Stimulated activated CD4-positive, alpha-beta T cell treated with anti-CD3 and anti-CD28 coated beads, Interleukin-12 subunit alpha, Interleukin-12 subunit beta, amount 100 ng/mL, for 4 hours (primary cell): ENCODE measurements at regions not wholly inside any gene's neighbourhood (a gene's known extent, or its start where the extent isn't known, plus 50 kb on each side); places are given as distances from the start of the nearest gene placed in this dataset.

Experiments used
- DNase-seq: peaks from one replicate; pipeline ENCODE4 v3.0.0-alpha.2; 2020

DNA sequence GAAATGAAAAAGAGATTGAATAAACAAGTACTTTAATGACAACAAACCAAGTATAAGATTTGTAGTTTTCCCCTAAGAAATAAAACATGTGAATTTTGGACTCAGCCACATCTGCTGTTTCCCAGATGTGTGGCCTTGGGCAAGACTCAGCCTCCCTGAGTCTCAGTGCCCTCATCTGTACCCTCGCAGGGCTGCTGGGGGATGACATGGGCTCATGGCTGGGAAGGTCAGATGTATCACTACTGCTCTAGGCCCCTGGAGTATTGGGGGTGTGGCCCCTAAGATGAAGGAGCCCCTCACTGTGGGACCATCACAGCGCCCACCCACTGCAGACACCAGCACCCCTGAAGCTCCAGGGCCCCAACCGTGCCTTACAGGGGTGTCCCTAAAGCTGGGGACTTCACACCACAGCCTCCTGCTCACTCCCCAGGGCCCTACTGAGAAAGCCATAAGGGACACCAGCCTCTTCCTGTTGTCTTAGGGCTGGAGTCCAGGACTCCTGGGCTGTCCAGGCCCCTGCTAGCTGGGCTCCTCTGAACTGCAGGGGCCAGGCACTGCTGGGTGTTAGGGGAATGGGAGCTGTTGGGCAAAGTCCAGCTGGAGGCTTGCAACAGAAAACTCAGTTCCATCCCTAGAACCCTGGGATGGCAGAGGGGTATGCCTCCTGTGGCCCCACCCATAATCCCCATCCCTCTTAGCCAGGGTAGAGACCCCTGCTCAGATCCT is 104.0 kb upstream of the WNT4 start:
- DNase-seq: no peak

DNA sequence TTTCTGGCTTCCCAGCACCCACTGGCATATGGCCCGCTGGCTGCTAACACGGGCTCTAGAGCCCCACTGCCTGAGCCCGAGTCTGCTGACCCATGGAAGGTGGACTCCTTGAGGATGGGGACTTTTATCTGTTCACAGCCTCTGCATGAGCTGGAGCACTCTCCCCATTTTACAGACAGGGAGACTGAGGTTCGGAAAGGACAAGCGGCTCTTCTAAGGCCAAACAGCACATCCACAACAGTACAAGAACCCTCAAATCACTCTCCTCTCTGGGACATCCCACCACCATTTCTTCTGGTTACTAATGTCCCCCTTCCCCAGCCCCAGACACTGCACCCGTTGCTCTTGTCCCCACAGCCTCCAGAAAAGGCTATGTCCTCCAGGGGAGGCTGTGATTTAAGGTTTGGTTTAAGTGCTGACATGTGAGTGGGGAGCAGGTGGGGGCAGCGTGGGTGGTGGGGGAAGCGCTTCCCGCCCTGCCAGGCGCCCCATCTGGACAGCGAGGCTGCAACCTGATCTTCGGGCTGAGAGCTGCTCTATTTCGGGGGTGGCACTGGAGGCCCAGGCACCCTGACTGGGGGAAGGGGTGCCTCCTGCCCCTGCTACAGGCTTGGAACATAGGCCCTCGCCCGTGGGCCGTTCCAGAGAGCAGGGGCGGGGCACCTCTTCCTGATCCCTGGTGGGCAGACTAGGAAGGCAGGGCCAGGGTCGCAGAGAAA is 104.8 kb upstream of the WNT4 start:
- no peak for DNase-seq

DNA sequence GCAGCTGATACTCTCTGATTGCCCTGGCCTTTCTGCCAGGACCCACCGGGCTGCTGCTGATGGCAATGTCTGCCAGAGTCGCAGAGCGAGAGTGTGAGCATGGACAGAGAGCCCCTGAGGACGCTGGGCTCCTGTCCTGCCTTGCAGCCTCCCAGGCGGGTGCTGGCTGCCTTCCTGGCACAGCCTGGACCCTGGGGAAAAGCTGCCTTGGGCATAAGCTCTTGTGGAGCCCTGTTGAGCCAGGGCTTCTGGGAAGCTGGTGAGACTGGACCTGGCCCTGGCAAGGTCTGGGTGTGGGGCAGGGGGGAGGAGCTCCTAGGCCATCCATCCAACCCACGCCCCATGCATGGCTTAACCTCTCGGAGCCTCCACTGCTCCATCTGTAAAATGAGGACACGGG is 105.8 kb upstream of the WNT4 start:
- DNase-seq: no peak

DNA sequence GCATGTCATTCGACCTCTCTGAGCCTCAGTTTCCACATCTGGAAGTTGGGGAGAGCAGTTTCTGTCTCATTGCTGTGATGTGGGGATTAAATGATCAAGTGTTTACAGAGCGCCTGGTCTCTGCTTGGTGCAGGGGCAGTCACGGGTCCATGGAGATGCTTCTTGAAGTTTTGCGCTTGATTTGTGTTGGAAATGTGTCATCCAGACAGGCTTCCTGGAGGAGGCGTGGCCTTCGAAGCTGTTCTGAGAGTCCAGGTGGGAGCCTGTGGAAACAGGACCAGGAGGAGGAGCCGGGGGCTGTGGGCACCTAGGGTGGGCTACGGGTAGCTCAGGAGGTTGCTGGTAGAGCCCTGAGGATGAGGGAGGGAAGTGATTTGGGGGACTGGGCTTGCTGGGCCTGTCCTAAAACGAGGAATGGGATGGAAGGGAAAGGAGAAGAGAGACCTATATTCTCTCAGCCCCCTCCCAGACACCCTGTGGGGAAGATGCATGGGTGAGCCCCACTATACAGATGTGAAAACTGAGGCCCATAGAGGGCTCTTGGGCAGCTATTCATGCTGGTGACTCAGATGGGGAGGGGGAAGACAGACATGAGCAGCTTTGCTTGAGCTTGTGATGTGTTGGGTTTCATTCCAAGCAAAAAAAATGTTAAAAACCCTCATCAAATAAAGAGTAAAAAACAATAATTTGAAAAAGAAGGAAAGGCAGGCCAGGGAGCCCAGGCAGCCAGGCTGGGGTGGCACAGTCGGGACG is 107.2 kb upstream of the WNT4 start:
- DNase-seq: no peak

DNA sequence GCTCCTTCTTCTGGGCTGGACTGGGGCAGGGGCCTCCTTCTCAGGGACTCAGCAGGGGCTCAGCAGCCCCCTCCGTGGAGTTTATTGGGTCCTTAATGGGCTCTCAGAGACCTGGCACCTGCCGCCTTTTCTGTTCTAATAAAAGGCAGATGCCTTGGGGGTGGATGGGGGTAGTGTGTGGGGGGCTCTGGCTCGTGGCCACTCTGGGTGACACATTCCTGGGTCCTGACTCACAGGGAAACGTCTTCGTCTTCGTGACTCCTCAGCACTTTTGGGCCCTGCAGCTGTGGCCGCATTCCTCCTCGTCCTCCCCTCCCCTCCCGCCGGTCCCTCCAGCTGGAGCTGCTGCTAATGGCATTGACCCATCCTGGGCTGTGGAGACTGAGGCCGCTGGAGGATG is 107.8 kb upstream of the WNT4 start:
- no peak for DNase-seq

DNA sequence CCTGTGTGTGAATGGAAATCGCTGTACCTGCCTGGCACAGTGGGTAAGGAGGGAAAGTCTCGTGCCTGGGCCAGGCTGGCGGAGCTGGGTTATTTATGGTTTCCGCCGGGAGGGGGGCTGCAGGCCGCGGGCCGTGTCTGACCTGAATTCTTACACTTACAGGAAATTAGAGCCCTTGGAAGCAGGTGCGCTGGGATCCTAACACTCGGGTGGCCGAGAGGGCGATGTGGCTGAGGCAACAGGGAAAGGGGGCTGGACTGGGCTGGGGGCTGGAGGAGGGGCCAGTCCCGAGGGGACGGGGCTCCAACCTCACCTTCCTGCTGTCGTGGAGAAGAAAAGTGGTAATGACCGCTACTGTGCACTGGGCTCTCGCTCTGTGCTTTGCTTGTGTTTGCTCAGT is 109.4 kb upstream of the WNT4 start:
- no peak for DNase-seq

DNA sequence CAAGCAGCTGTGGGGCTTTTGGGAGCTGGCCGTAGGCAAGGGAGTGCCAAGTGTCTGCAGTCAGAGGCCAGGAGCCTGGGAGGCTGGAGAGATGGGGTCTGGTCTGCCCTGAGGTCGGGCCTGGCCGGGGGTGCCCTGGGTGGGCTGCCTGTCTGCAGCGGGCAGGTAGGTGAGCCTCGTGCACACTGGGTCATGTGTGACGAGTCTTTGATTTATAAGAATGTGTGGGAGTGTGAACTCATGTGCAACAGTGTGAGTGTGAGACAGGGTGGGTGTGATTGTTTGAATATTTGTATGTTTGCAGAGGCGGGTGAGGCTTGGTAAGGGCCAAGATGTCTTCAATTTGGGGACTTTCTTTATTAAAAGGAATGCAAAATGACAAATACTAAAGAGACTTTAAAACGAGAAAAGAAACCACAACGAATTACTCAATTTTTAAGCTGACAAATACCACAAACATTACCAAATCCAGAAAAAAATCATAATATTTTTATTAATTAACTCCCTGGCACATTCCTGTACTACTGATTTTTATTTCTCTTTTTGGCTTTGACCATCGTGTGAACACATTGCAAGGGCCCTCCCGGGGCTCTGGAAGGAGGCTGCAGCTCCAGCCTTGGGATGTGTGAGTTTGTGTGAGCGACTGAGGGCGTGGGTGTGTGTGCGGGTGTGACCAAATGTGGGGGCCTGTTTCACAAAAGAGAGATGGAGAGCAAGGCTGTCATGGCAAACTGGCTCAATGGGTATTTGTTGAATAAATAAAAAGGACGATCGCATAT is 110.3 kb upstream of the WNT4 start:
- no peak for DNase-seq

DNA sequence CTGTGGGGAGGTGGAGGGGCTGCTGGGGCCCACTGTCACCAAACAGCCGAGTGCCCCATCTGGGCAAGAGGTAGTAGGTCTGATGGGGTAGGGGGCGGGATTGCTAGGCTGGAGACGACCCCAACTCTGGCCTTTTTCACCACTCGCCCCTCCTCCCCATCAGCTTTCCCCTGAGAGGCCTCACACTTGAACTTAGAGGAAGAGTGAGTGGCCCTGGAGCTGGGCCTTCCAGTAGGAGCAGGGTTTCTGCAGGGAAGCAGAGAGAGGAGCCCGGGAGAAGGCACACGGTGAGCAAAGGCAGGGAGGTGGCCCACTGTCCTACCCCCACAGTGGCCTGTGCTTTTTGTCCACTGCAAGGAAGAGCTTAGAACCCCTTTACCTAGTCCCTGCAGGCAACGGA is 111.9 kb upstream of the WNT4 start:
- DNase-seq: no peak

DNA sequence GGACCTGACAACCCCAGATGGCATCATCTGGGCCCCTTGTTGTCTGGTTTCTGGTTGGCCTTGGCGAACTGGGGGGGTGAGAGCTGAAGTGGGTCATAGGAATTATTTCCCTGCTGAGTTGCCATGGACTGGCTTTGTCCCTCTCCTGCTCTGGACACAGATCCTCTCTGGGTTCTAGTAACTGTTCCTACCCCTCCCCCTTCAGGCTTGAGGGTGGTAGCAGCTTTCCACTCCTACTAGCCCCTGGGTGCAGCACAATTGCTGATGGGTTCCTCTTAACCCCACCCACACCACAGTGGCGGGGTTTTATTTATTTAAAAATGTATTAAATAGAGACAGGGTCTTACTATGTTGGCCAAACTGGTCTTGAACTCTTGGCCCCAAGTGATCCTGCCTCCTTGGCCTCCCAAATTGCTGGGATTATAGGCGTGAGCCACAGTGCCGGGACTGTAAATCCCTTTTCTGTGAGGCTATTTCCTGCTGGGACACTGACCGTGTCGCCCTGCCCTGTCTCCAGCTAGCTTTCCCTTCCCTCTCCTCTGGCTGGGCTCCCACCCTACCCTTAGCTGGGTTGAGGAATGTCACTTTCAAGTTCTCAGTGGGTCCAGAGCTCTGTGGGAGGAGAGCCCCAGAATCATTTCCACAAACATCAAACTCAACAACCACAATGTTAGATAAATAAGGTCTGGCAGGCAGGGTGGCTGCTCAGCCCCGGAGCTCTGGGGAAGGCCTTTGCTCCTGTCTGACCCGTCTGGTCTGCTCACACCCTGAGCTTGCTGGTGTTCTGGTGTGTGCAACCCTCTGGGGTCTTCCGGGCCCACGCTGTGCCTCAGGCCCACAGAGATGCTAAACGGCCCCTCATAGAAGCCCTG is 112.7 kb upstream of the WNT4 start:
- no peak for DNase-seq

DNA sequence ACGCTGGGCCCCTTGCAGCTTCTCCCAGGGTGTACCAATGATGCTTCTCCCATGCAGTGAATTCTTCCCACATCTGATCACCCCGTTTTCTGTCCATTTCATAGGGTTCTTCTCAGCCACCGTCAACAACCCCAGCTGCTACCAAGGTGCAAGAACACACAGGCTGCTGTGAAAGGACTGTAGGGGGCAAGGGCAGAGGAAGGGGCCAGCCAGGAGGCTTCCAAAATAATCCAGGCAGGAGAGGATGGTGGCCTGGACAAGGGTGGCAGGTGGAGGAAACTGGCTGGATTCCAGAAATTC is 113.3 kb upstream of the WNT4 start:
- no peak for DNase-seq

DNA sequence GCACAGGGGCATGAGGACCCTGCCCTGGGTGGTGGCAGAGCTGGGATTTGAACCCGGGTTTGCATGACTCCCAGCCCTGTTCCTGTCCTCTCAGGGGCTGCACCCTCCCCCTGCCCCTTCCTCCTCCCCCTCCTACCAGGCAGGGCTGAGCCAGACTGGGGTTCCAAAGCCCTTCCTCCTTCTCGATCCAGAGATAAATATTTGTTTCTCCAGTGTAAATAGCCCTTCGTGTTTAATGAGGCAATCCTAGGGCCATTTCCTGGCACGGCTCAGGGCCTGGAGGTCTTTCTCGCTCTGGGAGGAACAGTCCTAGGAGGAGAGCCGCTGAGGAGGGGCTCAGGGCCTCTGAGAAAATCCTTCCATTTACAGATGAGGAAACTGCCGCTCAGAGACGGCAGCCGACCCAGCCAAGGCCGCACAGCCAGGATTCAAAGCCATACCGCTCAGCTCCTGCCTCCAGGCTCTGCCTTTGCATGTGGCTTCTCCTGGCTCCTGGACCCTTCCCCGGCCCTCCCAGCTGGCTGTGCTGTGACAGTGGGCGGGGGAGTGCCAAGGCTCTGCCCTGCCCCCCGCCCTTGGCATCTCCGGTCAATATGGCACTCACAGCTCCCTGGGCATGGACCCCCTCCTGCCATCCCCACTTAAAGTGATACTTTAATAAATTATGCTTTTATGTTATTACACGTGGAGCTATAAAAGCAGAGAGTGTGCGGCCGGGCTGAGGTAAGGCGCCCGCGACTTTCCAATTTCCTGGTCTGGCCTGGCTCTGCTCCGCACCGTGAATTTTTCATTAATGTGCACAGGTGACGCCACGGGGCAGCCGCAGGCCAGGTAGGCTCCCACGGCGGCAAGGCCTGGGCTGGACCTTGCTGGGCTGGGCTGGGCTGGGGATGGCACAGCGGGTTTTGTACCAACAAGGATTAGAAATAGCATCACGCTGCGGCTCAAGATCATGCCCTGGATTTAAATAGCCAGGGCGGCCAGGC is 114.7 kb upstream of the WNT4 start:
- DNase-seq: no peak

DNA sequence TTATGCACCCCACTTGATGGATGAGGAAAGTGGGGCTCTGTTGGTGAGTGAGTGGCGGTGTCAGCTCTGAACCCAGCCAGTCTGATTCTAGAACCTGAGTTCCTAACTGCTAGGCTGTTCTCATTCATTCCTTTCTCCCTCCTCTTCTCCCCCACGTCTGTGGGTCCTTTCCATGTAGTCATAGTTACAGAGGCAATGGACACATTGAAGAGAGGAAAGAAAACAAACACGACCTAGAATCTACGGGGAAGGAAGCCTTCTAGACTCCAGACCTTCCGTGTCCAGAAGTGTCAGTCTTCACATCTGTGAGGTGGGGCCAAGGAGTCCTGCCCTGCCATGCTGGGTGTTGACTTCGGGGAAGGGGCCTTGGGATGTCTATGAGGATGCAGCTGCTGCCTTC is 115.8 kb upstream of the WNT4 start:
- DNase-seq: no peak

DNA sequence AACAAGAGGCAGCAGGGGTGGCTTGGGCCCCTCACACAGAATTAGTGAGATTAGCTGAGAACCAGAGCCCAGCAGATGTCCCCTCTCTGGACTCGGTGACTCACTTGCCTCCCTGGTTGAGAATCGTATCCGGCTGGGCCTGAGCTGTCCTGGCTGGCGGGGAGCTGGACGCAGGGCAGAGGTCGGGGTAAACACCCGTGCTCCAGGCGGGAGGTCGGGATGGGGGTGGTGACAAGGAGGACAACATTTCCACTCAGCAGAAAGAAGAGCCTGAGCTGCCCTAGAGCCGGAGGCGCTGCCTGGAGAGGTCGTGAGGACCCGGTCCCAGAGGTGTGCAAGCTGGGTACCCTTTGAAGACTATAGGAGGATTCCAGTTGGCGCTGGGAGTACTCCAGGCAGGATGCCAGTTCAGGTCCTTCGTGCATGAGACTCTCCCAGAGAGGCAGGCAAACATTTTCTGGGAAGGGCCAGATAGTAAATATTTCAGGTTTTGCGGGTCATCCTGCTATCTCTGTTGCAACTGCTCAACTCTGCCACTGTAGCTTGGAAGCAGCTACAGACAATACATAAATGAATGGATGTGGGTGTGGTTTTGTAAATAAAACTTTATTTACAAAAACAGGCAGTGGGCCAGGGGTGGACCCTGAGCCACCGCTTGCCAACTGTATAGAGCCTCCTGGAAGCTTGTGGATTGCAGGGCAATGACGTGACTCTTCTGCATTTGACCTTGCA is 116.8 kb upstream of the WNT4 start:
- DNase-seq: no peak

DNA sequence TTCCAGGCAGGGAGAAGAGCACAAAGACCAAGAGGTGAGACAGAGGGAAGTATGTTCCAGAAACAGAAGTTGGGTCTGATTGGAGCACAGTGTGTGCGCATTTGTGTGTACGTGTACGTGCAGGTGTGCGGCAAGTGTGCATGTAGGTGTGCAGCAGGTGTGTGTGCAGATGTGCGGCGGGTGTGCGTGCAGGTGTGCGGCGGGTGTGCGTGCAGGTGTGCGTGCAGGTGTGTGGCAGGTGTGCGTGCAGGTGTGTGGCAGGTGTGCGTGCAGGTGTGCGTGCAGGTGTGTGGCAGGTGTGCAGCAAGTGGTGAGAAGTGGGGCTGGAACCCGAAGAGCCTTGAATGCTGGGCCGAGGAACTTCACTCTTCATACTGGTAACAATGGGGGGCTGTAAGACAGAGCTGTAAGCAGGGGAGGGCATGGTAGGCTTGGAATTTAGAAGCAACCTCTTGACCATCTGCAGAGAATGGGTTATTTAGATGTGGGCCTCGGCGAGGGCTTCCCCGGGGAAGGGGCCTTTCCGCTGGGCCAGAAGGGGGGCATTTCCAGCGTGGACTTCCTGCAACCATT is 118.0 kb upstream of the WNT4 start:
- no peak for DNase-seq

DNA sequence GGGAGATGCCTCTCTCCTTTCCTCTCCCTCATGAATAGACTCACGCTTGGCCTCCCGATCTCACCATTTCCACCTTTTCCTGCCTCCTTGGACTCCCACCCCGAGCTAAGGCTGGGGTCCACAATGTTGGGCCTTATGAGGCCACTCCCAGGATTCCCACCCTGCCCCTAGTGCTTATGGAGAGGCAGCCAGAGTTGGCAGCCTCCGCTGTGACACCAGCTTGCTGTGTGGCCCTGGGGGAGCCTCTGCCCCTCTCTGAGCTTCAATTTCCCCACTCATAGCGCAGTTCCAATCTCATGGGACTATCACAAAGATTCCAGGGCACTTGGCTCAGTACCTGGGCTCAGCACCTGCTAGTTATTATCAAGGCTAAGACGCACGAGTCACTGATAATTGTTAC is 118.7 kb upstream of the WNT4 start:
- DNase-seq: no peak

DNA sequence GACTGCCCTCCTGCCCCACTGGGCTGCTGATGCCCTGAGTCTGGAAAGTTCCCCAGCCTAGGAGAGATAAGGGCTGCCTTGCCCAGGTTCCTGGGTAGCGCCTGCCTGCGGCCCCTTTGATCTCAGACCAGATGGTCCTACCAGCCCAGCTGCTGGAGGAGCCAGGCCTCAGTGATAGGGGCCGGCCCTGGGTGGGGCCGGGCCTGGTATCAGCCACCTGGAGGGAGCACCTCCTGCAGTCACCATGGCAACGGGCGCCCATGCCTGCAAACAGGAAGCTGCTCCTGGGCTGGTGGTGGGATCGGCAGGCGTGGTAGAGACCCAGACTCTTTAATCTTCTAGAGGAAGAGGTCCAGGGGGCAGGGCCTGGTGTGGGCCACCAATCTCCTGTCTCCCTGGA is 119.7 kb upstream of the WNT4 start:
- DNase-seq: no peak

DNA sequence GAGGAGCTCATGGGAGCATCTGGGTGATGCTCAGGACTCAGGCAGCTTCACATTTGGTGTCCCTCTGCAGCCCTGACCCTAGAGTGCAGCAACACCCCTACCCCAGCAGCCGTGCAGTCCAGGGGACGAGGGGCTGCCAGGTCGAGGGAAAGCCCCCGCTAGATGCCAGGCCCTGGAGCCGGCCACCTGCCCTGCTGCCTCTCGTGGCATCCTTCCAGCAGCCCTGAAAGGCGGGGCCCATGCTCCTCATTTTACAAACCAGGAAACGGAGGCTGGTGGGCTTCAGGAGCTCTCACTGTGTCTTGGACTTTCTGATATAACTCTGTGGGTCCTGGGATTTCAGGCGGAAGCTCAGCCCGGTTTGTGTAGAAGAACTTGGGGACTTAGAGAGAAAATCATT is 120.5 kb upstream of the WNT4 start:
- no peak for DNase-seq

DNA sequence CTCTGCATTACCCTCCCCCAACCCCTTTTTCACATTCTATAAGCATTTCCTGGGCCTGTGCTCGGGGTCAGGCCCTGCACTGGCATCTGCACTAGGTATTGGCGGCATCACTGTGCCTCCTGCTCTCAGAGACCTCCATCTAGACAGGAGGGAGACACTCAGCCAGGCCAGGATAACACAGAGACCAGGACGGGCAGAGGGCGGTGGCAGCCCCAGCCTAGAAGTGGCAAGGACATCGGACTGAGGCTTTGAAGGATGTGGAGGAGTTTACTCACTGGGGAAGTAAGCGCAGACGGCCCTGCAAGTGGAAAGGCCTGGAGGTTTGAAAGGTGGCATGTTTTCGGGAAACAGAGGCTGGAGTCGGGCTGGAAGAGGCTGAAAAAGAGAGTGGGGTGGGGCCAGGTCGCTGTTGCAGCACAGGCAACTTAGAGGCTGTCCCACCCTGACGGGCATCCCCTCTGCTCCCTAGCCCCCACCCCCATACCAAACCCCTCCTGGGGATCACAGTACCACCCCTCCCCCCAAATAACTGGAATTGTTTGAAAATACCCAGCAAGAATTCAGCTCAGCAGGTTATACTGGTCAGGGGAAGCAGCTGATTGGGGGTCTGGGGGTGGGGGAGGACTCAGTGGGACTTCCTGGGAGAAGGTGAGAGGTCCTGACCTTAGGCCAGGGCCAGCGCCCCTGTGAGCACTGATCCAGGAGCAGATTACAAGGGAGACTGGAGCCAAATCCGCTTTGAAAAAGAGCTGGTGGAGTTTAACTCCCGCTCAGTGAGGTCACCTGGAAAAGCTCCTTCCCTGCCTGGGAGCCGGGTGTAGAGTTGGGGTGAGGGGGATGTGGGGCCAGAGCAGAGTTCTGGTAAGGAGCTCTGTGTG is 121.8 kb upstream of the WNT4 start:
- no peak for DNase-seq

DNA sequence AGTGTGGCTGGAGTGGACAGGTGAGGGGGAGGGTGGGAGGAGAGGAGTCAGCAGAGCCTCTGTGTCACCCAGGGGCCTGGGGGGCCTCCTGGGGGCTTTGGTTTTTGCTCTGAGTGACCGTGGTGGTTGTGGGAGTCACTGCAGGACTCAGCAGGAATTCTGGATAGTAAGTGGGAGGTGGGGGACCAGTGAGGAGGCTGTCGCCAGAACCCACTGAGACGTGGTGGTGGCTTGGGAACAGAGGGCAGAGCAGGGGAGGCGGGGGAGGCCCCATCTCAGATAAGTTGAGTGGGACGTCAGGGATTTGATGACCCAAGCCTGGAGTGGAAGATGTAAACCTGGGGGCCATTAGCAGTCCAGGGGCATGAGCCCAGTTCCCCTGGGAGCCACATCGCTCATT is 123.2 kb upstream of the WNT4 start:
- no peak for DNase-seq
